ENCODE measurements at regions not wholly inside any gene's neighbourhood (a gene's known extent, or its start where the extent isn't known, plus 50 kb on each side); places are given as distances from the start of the nearest gene placed in this dataset.

DNA sequence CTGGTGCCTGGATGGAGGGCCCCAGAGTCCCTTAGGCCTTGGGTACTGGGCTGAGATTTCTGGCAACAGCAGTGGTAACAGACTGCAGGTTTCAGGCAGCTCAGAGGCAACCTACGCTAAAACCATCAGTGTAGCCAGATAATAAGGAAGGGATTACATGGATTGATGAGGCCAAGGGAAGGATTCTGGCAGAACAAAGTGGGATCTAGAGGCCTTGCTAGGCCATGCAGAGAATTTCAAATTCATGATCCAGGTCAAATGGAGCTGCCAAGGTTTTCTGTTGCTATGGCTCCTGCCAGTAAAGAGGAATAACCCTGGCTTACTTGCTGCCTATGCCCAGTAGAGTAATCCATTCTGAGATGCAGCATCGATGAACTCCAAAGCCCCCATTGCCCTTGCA, 445.7 kb downstream of the ADRA2A start:
- H4K91ac ChIP-seq (replicated peaks; ENCODE audit: insufficient read length, low read length), result no peak overlapping the region
- TF ChIP-seq KDM4A (IDR thresholded peaks at IDR 0.05; ENCODE audit: low read depth, low read length, severe bottlenecking), result no peak
- TF ChIP-seq POLR2AphosphoS5 (IDR thresholded peaks at IDR 0.05; ENCODE audit: low read depth, low read length), result no peak
- no peak for TF ChIP-seq FOSL1 (IDR thresholded peaks at IDR 0.05; ENCODE audit: insufficient read depth, low read depth, low read length)
- TF ChIP-seq GABPA (IDR thresholded peaks at IDR 0.05; ENCODE audit: borderline replicate concordance, insufficient read depth, low read length), result no peak
- no peak for TF ChIP-seq RNF2 (IDR thresholded peaks at IDR 0.05; ENCODE audit: borderline replicate concordance, low read depth, low read length, missing control alignments, poor library complexity, severe bottlenecking)
- no peak for TF ChIP-seq CREB1 (IDR thresholded peaks at IDR 0.05)
- no peak for TF ChIP-seq CHD1 (IDR thresholded peaks at IDR 0.05; ENCODE audit: low read depth, low read length)

More for the DNA sequence above, 445.7 kb downstream of the ADRA2A start:
- H3K36me3 ChIP-seq (ENCODE audit: control insufficient read depth in 2 of 4, insufficient read depth in 4 of 4, low read length in 3 of 4), result no peaks in the 10 kb centered on the region
- DNase-seq (ENCODE audit: low read depth in 1 of 2, low spot score in 2 of 2) (no peak), FAIRE-seq (no peak)
- ChIA-PET CTCF (ENCODE audit: partially characterized antibody) (interaction anchor here (1.1 kb wide), 1 partner anchor 443 kb away, joined by 3 read pairs; no protein-coding TSS in a partner anchor), POLR2A (ENCODE audit: partially characterized antibody) (no interaction called here)
- no peaks in the 10 kb centered on the region for H4K20me1 ChIP-seq (replicated peaks in 1 of 2; ENCODE audit: control insufficient read depth in 1 of 2, insufficient read depth in 2 of 2, low read length in 2 of 2)
- no peak overlapping the region for H3K9ac ChIP-seq (replicated peaks in 1 of 4; ENCODE audit: extremely low read depth in 1 of 4, low read depth in 3 of 4, low read length in 3 of 4)
- no peak overlapping the region for H3K14ac ChIP-seq (ENCODE audit: insufficient read length)
- H4K5ac ChIP-seq (ENCODE audit: insufficient read length, low read depth, low read length), result no peak overlapping the region
- no peak overlapping the region for H3K4ac ChIP-seq (replicated peaks; ENCODE audit: insufficient read length, low read depth, low read length)
- H4K8ac ChIP-seq (ENCODE audit: extremely low read depth, insufficient read depth, low read length), result no peak overlapping the region
- no peaks in the 10 kb centered on the region for H3K23me2 ChIP-seq (ENCODE audit: low read depth, low read length)
- H3K79me2 ChIP-seq (ENCODE audit: control insufficient read depth in 1 of 2, insufficient read depth in 2 of 2, low read length in 2 of 2), result no peaks in the 10 kb centered on the region
- H2AFZ ChIP-seq (ENCODE audit: low read length), result no peak overlapping the region
- H2BK15ac ChIP-seq (ENCODE audit: low read length), result no peak overlapping the region
- H3K18ac ChIP-seq (ENCODE audit: extremely low read depth, low read length), result no peak overlapping the region
- 93% methylated on average over 2 of the region's 2 CpGs; no CpG with 5 or more reads in 1 of the 2 experiments for WGBS, 2 experiments (ENCODE audit: extremely low coverage in 1 of 2, insufficient coverage in 1 of 2, insufficient read length in 1 of 2, insufficient replicate concordance in 2 of 2, low coverage in 1 of 2, low lambda C conversion rate in 2 of 2, missing lambda C conversion rate in 1 of 2)
- H2BK20ac ChIP-seq (ENCODE audit: low read length), result no peak overlapping the region
- H3K56ac ChIP-seq (replicated peaks; ENCODE audit: insufficient read length, low read depth, low read length), result no peak overlapping the region
- H2BK5ac ChIP-seq (ENCODE audit: low read depth, low read length), result no peak overlapping the region
- H3K9me3 ChIP-seq (ENCODE audit: insufficient read depth in 2 of 2, low read depth in 1 of 2, low read length in 1 of 2), result no peaks in the 10 kb centered on the region
- H3K27ac ChIP-seq (ENCODE audit: low read depth, low read length), result no peak overlapping the region
- no peaks in the 10 kb centered on the region for H3K4me1 ChIP-seq (replicated peaks in 1 of 4; ENCODE audit: control insufficient read depth in 3 of 4, insufficient read depth in 4 of 4, low read length in 3 of 4)
- no peak overlapping the region for H3K23ac ChIP-seq (ENCODE audit: insufficient read length)
- H3K79me1 ChIP-seq (ENCODE audit: low read depth, low read length), result no peaks in the 10 kb centered on the region
- no peak overlapping the region for H2BK12ac ChIP-seq (ENCODE audit: low read depth, low read length)
- H3K27me3 ChIP-seq (replicated peaks in 1 of 4; ENCODE audit: control insufficient read depth in 3 of 4, extremely low read depth in 1 of 4, insufficient read depth in 3 of 4, low read length in 3 of 4), result no peaks in the 10 kb centered on the region
- no peak overlapping the region for H3K4me2 ChIP-seq (ENCODE audit: insufficient read depth in 1 of 2, low read depth in 2 of 2, low read length in 2 of 2)
- no peak overlapping the region for H3K4me3 ChIP-seq (ENCODE audit: extremely low read depth in 1 of 4, insufficient read depth in 2 of 4, low read depth in 3 of 4, low read length in 4 of 4)
- H2AK5ac ChIP-seq (ENCODE audit: low read depth, low read length), result no peak overlapping the region
- H2BK120ac ChIP-seq (replicated peaks; ENCODE audit: low read depth, low read length), result no peak overlapping the region

Data from H1 (cell line).